Fibroblast of gingiva (primary cell): ENCODE measurements at regions not wholly inside any gene's neighbourhood (a gene's known extent, or its start where the extent isn't known, plus 50 kb on each side); places are given as distances from the start of the nearest gene placed in this dataset.
"Not testable (repeated sequence)": the region's sequence is repeated elsewhere in the genome, so short reads cannot be mapped to it uniquely, and the experiment has no call there.

ENCODE experiments used
- DNase-seq: peaks from one replicate; pipeline ENCODE4 v3.0.0-alpha.2; 2011; ENCODE audit warnings: low read depth

- DNase-seq, result not testable (repeated sequence)
These were observed 123.9 kb downstream of the MREG start for GRCh38 chr2:215889240-215889969.

- DNase-seq, result no peak
These were observed 124.7 kb downstream of the MREG start for GRCh38 chr2:215888680-215889079.

DNA sequence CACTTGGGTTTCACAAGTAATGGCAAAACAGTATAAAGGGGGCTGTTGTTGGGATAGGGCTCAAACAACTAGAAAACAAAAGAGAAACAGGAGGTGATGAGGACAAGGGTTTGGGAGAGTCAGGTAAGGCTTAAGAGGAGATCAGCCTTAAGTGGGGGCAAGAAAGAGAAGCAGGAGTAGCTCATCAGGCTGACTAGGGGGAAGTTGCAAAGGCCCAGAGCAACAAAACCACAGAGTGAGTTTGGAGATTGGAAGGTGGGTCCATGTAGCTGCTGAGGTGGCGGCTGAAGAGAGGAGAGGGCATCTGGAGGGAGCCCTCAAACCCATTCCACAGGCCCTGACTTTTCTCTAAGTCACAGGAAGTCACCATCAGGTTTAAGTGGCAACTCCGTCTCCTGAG is 126.0 kb downstream of the MREG start:
- no peak for DNase-seq

- DNase-seq, result no peak
These were observed 127.3 kb downstream of the MREG start for GRCh38 chr2:215886022-215886421.

DNA sequence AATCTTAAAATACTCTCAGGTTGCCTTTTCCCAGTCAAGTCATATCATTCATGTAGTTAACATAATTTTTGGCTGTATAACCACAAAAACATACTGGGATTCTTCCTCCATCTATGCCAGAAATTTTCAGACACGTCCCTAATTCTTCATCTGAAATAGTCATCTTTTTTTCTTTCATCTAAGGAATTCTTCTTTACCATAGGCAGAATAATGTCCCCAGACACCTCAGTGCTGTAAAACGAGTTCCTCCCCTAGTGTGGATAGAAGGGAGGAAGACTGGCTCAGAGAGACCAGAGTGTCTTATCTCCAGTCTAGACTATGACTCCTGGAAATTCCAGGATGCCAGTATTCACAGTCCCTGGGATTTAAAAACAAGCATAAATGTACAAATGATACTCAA is 127.8 kb downstream of the MREG start:
- no peak for DNase-seq

- peak; percentile 66 for DNase-seq
These were observed 128.8 kb downstream of the MREG start for GRCh38 chr2:215884451-215885087.

DNA sequence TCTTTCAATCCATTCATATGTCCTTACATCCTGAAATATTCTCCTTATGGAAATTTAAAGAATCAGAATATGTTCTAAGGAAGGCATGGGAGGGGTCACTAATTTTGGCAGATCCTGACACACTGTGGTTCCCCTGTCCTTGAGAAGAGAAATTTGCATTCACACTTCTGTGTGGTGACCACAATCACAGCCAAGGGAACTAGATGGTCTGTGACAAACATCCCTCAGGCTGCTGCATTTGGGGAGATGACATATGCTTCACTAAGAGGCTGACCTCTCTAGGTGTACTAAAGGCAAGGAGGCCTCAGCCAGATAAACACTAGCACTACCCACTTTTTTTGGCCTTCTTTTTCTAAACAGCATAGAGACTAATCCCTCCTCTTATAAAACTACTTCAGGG is 129.6 kb downstream of the MREG start:
- DNase-seq, result no peak

DNA sequence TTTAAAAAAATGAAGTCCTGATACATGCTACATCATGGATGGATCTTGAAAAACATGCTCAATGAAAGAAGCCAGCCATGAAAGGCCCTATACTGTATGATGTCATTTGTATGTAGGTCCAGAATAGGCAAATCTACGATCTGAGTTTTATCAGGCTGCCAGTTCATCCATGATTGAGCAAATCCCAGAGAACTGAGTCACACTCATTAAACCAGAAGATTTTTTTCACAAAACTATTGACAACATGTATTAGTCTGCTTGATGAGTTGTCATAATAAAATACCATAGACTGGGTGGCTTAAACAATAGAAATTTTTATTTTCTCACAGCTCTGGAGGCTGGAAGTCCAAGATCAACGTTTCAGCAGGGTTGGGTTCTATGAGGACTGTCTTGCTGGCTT is 130.7 kb downstream of the MREG start:
- no peak for DNase-seq

GRCh38 chr2:215881582-215881981 is 131.8 kb downstream of the MREG start:
- no peak for DNase-seq

DNA sequence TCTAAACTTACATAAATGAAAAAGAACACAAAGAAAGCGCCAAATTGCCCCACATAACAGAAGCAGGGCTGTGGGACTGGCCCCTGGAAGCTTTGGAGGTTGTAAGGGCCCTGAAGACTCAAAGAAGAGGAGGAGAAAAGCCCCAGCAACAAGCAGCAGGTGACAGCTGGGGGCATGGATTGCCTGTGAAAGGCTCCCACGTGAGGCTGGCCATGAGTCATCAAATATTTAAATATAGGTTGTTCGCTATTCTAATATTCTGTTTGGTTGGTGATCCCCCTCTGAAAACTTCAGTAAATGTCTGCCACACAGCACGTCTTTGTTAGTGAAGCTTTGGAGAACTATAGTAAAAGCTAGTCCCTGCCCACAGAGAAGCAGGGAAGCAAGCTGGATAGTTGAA is 132.4 kb downstream of the MREG start:
- DNase-seq, result no peak

DNA sequence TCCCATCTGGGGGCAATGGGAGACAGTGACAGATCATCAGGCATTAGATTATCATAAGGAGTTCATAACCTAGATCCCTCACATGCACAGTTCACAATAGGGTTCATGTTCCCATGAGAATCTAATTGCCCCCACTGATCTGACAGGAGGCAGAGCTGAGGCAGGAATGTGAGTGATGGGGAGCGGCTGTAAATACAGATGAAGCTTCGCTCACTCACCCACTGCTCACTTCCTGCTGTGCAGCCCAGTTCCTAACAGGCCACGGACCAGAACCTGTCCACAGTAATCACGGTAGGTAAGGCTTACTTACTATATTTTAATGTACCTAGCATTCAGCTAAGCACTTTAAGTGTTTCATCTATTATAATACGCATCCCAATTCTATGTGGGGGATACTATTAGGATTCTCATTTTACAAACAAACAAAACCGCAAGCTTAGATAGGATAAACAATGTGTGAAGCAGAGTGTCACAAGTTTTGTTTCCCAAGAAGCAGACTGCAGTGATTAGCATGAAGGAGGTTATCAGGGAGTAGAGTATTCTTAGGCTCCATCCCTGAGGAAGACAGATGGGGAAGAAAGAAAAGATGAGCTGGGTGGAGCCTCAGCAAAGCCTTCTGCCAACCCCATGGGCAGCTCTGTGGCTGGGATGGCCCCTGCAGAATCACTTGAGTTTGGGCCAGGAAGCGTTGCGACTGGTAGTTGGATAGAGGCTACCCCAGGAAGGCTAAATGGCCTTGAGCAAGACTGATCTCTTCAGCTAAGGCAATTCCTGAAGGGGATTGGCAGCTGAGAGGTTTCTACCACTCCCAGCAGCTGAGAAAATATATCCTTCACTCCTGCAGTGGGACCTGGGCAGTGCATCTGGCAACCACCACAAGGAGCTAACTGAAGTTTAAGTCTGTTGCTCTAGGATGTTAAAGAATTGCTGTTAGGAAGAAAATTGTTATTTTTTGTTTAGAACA is 133.1 kb downstream of the MREG start:
- peak; percentile 48 for DNase-seq

GRCh38 chr2:215879331-215879730 is 134.0 kb downstream of the MREG start:
- no peak for DNase-seq

DNA sequence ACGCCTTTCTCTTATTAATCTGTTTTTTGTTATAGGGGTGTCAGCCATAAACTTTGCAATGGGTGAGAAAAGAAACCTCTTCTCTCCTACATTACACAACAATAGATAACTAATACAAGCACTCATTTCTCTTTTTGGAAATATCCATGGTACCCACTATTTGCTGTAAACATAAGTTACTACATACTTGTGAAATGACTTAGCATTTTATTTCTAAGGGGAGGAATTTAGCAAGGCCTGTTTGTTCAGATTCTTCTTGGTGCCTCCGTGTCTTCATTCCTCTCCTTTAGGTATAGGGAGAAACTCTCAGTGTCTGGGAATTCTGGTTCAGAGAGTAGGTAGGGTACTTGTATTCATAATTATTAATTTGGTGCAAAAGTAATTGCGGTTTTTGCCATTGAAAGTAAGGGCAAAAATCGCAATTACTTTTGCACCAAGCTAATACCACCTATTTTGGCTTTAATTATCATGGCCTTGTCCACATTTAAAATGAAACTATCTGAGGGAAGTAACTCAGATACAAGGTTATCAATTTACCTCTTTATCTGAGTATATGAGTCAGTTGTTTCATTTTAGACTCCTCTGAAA is 134.8 kb downstream of the MREG start:
- peak; percentile 81 for DNase-seq

GRCh38 chr2:215876937-215877238 is 136.5 kb downstream of the MREG start:
- DNase-seq, result no peak

- no peak for DNase-seq
These were observed 137.0 kb downstream of the MREG start for GRCh38 chr2:215876139-215876936.

- DNase-seq, result no peak
These were observed 138.9 kb downstream of the MREG start for GRCh38 chr2:215874418-215874817.

DNA sequence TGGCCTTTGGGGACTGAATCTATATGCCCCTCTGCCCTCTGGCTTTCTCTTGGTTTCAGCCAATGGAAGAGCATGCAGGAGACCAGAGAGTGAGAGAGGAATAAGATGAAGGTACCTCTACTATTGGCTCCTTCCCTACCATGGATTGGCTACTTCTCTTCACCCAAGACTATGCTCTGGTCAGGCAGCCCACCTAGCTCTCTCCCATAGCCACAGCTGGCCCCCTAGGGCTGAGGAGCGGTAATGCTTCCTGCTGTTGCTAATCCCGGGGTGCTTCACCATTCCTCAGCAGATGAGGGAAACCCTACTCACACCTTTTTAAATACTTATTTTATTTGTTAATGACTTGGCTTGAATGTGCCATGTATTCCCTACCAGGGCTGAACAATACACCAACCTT is 142.4 kb downstream of the MREG start:
- DNase-seq, result no peak

- DNase-seq, result peak; percentile 79
These were observed 143.3 kb downstream of the MREG start for GRCh38 chr2:215870088-215870490.

- no peak for DNase-seq
These were observed 144.4 kb downstream of the MREG start for GRCh38 chr2:215868846-215869543.

- DNase-seq, result no peak
These were observed 146.7 kb downstream of the MREG start for GRCh38 chr2:215866606-215867005.

GRCh38 chr2:215863687-215864086 is 149.7 kb downstream of the MREG start:
- no peak for DNase-seq
